Pons (tissue), 1 donor: ENCODE measurements at regions not wholly inside any gene's neighbourhood (a gene's known extent, or its start where the extent isn't known, plus 50 kb on each side); places are given as distances from the start of the nearest gene placed in this dataset.
"Not testable (repeated sequence)": the region's sequence is repeated elsewhere in the genome, so short reads cannot be mapped to it uniquely, and the experiment has no call there.

Experiments
- DNase-seq: peaks from one replicate; pipeline ENCODE4 v3.0.0-alpha.2; 2016; ENCODE audit warnings: low spot score

DNA sequence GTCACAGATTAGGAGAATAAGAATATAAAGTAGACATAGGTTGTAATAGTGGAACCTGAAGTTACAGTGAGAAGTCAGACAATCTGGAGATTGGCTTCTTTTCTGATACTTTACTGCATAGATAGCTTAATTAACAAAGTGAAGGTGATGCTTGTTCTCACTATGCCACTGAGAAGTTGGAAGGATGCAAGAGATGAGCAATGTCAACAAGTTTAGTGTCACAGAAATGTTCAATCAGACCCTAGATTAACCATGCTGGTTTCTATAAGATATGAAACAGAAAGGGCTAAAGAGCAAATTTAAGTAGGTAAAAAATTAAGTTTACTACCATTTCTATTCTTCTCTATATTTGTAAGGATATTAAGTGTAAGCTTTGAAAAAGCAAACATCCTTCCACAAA lies 838.6 kb upstream of the SORCS1 start:
- no peak for DNase-seq

DNA sequence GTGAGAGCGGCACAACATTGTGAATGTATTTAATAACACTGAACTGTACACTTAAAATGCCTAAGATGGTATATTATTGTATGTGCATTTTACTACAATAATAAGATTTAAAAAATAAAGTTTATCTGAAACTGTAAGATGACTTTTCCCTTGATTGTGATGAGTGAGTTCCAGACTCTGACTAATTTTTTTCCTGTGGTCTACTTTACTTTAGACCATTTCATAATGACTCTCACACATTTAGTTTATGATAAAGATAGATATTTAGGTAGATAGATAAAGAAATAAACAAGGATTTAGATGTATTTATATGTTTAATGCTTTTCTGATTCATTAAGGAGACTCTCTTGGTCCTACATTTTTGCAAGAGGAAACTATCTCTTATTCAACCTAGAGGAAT lies 835.9 kb upstream of the SORCS1 start:
- DNase-seq = no peak

DNA sequence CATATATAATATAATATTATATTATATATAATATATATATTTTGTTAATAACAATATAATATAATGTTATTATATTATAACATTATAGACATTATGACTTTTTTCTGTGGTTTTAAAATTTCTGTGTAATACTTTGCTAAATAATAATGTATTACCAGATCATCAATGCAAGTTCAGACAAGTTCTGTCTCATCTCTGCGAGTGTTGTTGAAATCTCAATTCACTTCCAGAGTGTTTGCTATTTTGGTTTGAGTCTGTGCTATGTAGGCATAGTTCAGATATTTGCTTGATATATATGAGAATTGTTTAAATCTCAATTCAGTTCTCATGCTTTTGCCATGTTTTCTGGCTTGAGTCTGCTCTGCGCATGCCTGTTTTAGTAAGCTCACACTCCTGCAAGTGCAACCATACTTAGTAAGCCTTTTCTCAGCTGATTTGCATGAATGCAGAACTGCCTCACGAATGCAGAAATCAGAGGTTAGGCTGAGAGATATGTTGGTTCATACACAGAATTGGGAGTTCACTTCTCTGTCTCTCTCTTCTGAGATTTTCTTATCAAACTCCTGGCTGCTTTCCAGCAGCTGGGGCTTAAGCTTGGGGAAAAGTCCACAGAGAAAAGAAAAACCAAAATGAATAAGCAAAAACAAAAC lies 830.2 kb upstream of the SORCS1 start:
- no peak for DNase-seq

DNA sequence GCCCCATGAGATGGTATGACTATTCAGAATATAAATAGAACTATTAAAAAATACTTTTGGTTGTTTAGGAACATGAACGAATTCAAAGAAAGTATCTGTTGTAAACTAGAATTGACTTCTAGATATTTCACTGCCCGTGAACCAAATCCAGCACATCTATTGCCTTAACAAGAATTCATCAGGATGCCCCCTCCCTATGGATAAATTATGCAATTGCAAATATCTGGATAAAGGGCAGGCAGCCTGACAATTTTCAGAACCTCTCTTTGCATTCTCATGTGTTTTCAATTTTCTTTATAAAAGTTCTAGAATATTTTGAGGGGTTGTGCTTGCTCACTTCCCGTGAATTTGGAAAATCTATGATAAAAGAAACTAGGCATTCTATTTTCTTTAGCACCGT lies 822.1 kb upstream of the SORCS1 start:
- DNase-seq = no peak

DNA sequence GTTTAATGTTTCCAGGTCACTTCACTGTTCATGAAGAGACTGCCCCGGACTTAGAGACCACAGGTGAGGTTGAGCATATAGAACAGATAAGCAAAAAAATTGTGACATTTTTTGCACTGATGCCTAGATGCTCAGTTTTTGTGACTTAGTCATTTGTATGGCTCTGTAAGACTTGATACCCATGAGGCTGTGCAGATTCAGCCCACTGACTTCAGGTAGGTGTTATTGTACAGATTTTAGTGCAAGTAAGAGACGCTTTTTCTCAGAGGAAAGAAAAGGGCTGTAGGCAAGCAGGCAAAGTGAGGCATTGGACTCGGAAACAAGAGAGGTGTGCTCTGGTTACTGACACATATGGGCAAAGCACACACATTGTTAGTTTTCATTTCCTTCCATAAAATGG lies 820.1 kb upstream of the SORCS1 start:
- DNase-seq = no peak

DNA sequence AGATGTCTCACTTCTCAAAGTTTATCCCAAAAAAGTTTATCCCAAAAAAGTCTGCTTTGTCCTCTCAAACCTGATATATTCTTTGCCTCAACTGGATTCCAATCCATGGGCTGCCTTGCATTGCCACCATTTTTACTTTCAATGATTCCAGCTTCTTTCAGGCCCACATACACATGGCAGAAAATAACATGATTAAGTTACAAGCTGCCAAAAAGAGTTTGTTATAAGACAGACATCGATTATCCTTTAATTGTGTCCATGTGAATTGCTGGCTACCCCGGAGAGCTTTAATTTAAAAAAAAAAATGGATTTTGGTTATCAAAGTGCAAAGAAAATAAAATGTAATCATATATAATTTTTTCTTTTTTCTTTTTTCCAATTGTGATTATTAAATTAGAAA lies 819.6 kb upstream of the SORCS1 start:
- no peak for DNase-seq

DNA sequence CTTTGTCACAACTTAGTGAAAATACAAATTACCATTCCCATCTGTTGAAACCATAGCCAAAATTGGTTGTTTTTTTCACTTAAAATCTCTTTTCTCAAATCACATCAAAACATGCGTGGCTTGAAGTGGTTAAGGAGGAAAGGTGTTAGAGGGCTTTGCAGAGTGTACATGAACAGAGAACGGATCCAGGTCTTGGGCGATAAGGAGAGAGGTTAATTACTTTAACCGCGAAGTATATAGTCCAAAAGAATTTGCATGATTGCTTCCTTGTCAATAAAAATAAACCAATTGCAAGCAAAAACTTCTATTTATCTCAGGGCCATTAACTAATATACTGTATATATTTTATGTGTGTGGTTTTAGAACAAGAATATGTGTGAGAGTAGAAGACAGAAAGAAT lies 813.9 kb upstream of the SORCS1 start:
- no peak for DNase-seq

DNA sequence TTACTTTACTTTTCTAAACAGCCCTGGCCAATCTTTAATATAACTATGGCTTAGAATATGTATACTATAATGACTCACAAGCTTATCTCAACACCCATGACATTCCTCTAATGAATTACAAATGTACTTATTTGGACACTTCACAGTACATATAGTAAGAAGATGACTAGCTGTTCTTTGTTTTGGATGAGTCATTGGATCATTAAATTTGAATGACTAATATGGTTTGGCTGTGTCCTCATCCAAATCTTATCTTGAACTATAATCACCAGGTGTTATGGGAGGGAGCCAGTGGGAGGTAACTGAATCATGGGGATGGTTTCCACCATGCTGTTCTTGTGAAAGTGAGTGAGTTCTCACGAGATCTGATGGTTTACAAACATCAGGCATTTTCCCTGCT lies 807.5 kb upstream of the SORCS1 start:
- no peak for DNase-seq

DNA sequence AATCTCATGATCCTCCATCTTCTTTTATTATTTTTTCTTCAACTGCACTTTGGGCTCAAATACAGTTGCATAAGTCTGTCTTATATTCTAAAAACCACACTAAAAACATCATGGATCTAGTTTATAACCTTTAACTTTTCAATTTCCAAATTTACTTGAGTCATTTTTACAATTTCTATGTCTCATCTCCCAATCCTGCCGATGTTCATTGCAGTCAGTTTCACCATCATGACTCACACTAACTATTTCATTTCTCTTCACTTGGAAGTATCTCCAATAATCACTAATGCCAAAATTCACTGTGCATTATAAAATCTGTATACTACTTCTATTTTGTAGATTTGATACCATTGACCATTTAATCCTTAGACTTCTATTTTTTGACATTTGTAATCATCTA lies 806.9 kb upstream of the SORCS1 start:
- DNase-seq = no peak

DNA sequence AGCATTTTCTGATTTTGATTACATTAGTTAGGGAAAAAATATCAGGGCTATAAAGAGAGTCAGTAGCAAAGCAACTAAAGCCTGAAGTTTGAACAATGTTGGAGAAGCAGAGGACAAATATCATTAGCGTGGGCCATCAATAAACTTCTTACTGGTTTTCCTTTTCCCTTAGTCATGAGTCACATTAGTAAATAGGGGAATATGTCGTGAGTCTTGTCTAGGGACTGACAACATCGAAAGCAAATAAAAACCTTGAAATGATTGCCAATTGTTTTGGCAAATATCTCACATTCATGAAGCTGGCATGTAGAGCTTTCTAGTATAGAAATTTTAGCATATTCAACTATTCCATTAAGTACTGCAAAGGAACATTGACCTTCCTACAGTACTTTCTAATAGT lies 806.0 kb upstream of the SORCS1 start:
- no peak for DNase-seq

DNA sequence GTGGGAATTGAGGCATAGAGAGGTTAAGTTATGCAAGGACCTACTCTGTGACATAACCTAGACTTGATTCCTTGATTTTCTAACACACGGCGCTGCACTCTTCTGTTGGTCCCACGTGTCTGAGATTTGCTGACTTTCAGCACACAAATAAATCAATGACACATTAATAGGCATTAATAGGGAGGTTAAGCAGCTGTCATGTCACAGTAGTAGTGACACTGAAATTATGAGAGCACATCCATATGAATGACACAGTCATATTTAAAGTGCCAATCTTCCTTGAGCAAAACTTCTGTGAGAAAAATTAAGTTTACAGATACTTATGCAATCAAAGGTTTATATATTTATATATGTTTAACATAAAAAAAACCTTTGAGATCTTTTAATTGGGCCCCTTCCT lies 805.4 kb upstream of the SORCS1 start:
- no peak for DNase-seq

DNA sequence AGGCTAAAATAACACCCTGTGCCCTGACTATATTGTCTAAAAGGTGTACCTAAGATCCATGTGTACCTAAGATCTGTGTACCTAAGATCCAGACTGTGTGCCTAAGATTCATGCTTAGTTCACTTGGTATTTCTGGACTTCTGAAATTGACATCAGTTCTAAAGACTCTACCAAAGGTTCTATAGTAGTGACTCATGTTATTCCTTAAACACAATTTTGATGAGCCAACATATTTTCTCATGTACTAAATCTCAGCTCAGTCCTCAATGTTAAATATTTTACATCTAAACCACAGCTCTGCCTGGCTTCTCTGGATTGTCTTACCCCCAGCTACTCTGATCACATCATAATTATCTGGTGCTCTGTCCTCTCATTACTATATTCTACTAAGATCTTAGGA lies 802.3 kb upstream of the SORCS1 start:
- no peak for DNase-seq

DNA sequence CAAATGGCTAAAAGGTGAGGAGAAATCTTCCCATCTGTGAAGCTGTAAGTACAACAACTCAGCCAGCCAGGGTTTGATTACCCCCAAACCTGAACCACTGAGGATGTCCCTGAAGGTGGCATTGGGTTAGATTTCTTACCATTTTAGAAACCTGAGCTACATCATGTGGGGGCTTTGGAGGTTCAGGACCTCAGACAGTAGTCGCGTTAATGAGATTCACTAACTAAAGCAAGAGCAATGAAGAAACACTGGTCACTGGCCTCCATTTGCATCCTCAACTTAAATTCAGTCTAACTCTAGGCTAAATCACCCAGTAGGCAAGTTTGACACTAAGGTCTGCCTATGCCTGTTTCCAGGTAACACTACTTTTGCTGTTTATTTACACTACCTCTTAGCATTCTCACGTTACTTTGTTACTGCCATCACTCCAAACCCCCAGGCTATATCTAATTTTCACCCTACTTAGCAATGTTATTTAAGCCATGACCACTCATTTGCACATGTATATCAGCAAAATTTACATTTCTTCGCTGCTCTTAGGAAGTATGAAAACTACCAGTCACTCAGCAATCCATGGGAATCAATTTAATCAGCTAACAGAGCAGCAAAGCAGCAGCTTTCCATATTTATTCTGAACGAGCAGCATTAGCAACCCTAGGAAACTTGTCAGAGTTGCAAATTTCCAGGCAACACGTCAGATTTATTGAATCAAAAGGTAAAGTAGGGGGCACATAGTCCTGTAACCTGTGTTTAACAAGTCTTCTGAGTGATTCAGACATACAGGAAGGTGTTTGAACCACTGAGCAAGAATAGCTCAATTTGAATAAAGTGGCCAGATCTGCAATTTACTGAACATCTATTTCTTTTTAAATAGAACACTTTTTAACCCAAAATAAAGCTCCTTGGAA lies 788.4 kb upstream of the SORCS1 start:
- no peak for DNase-seq

DNA sequence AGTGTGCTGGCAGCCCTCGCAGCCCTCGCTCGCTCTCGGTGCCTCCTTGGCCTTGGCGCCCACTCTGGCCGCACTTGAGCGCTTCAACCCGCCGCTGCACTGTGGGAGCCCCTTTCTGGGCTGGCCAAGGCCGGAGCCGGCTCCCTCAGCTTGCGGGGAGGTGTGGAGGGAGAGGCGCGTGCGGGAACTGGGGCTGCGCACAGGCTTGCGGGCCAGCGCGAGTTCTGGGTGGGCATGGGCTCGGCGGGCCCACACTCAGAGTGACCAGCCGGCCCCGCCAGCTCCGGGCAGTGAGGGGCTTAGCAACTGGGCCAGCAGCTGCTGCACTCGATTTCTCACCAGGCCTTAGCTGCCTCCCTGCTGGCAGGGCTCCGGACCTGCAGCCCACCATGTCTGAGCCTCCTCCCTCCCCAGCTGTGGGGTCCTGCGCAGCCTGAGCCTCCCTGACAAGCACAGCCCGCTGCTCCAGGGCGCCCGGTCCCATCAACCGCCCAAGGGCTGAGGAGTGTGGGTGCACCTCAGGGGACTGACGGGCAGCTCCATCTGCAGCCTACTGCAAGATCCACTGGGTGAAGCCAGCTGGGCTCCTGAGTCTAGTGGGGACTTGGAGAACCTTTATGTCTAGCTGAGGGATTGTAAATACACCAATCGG lies 786.0 kb upstream of the SORCS1 start:
- not testable (repeated sequence) for DNase-seq

DNA sequence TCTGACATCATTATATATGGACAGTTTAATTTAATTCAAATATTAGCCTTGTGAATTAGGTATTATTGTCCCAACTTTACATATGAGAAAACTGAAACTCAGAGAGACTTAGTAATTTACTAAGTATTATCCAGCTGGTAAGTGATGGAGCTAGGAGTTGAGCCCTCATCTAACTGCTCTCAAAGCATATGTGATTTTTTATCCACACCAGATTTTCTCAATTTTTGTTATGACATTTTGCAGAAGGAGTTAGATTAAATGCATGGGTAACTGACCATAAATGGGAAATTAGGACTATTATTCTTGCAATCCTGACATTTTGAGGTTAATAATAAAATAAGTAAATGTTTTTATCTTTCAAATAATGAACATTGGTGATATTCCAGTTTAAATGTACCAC lies 778.3 kb upstream of the SORCS1 start:
- DNase-seq = no peak

DNA sequence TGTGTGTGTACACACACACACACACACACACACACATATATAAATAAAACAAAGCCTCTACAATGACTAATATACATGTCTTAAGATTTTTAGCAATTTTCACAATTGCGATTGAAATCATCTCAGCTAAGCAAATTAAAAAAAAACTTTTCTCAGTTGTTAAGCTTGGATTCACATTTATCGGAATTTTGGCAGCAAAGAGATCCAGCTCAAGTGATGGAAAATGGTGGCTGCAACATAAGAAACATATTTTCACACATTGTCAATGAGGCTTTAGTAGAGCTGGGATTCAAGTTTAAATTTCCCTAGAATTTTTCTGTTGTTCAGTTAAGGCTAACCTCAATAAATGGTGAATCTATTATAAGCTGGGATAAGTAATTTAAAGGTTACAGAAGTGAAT lies 768.6 kb upstream of the SORCS1 start:
- no peak for DNase-seq

DNA sequence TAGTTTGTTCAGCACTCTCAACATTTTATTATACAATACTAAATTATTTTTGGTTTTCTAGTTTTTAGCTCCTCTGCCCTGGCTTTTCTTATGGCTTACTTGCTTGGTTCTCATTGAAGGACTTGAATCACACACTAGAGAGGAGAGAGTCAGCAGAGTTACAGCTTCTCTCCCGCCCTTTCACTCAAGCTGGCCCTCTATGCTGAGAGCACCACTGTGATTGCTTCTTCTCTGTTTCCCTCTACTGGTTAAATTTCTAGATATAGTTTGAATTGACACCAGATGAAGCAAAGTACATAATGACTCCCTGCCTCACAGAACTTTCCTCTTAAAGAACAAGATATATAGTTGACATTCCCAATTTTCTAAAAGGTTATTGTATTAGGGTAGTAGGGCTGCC lies 767.3 kb upstream of the SORCS1 start:
- no peak for DNase-seq

DNA sequence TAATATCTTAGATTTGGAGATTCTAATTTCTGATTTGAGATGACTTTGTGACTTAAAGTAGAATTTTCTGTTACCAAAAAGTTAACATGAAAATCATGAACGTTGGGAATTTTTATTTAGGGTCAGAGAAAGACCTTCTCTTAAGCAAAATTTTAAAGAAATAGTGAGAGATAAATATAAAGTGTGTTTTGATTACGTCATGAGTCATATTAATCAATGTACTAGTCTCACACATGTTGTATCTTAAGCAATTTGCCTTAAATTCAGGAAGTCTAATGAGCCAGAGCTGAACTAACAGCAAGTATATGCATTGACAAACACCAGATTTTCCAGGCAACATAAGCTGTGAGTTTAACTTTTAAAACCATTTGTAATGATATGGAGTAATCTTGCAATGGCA lies 765.5 kb upstream of the SORCS1 start:
- no peak for DNase-seq

DNA sequence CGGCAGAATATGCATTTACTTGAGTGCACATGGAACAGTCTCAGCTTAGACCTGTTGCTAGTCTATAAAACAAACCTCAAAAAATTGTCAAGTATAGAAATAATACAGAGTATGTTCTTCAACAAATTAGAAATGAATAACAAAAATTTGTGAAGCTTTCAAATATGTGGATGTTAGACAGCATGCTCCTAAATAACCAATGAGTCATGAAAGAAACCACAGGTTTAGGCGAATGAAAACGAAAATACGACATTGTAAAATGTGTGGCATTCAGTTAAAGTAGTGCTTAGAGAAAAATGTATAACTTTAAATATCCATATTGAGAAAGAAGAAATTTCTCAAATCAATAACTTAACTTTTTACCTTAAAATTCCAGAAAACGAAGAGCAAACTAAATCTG lies 760.0 kb upstream of the SORCS1 start:
- DNase-seq = no peak

DNA sequence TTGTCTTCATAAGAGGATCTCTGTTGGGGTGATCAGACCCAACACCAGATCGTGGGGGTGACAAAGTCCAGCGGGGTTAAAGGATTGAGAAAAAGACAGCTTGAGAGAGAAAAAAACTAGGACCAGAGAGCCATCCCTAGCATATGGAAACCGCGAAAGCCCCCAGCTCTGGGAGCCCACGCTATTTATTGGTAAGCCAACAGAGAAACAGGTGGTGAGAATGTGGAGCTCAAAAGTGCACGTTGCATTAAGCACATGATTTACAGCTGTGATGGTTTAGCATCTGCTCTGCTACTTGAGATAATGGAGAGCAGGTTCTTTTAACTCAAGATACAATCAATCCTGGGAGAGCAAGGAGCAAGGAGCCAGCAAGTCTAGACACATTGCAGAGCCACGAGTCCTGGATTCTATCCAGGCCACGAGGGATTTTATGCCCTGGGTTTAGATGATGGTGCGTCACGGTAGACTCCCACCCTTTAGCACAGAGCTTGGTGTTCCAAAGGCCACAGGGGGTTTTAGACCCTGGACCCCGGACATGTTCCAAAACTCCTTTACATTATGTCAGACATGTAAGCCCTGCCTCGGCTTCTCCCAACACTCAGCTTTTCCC lies 755.2 kb upstream of the SORCS1 start:
- DNase-seq = no peak

DNA sequence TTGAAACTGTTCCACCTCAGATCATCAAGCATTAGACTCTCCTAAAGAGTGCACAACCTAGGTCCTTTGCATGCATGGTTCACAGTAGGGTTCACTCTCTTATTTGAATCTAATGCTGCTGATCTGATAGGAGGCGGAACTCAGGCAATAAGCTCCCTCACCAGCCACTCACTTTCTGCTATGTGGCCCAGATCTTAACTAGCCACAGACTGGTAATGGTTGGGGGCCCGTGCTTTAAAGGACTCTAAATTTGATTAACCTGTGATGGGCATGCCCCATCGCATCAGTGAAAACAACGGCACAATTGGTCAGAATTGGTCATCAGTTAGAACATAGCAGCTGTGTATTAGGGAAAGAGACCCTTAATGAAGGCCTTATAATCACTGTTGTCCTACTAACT lies 753.7 kb upstream of the SORCS1 start:
- no peak for DNase-seq

DNA sequence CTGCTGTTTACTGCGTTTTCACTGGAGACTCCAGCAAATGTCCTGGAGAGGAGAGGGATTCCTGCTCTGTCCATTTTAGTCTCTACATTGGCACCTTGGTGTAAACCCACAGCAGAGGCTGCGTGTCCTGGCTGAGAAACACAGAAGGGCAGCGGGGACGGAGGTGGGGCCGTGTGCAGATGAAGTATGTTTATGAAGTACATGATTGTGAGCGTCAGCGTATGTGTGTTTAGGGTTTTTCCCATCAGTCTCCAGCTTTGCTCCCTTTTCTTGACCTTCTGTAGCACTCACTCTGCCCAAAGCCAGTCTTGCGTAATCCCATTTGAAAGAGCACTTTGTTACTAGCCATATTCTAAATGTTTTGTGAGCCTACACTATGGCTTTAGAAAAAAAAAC lies 750.7 kb upstream of the SORCS1 start:
- DNase-seq = no peak
